ENCODE measurements at regions not wholly inside any gene's neighbourhood (a gene's known extent, or its start where the extent isn't known, plus 50 kb on each side); places are given as distances from the start of the nearest gene placed in this dataset.

- H3K27me3 ChIP-seq (ENCODE audit: control insufficient read depth, insufficient read depth, low read length) = no peaks in the 10 kb centered on the region
- no peak overlapping the region for H3K4me3 ChIP-seq (ENCODE audit: low read depth, low read length)
- H3K9ac ChIP-seq (ENCODE audit: low read depth, low read length) = no peak overlapping the region
- no peaks in the 10 kb centered on the region for H3K4me1 ChIP-seq (ENCODE audit: control insufficient read depth, insufficient read depth, low read length)
- no peaks in the 10 kb centered on the region for H3K36me3 ChIP-seq (ENCODE audit: control insufficient read depth, insufficient read depth, low read length)
- H3K27ac ChIP-seq (ENCODE audit: low read depth, low read length) = no peak overlapping the region
- H3K9me3 ChIP-seq (ENCODE audit: control insufficient read depth, insufficient read depth, low read length) = no peaks in the 10 kb centered on the region
Measured at GRCh38 chr5:93192087-93192486, 388.9 kb downstream of the NR2F1-AS1 start.

DNA sequence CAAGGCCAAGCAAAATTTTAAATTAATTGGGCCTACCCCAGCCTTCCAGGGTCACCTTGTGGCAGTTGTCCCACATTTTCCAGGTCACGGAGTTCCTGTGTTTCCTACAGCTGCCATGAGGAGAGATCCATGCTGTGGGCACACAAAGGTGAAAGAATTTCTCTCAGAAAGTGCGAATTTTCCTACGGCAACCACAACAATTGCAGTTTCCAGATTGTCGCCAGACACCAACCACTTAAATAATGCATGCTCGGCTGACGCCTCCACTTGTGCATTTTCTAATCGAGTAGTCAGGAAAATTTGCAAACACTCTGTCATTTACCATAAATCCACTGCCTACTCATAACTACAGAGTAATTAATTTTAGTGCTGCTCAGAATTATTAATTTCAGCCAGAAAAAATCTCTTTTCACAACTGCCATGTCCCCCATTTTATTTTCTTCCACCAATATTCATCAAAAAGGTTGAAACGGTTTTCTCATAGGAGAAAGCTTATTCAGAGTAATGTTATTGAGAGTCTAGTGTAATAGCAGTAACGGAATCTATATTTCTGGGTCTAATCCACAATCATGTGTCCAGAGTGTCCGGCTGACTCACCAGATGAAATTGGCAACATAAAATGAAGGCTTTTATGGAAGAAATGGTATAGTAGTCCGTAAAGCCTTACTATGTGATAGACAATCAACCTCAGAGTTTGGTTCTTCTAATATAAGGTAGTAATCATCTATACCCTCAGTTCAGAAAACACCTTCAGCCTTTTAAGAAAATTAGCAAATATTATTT is 389.8 kb downstream of the NR2F1-AS1 start:
- no peaks in the 10 kb centered on the region for H3K9me3 ChIP-seq (ENCODE audit: control insufficient read depth, insufficient read depth, low read length)
- H3K4me3 ChIP-seq (ENCODE audit: low read depth, low read length) = no peak overlapping the region
- H3K4me1 ChIP-seq (ENCODE audit: control insufficient read depth, insufficient read depth, low read length) = no peaks in the 10 kb centered on the region
- no peak overlapping the region for H3K9ac ChIP-seq (ENCODE audit: low read depth, low read length)
- no peaks in the 10 kb centered on the region for H3K36me3 ChIP-seq (ENCODE audit: control insufficient read depth, insufficient read depth, low read length)
- H3K27ac ChIP-seq (ENCODE audit: low read depth, low read length) = no peak overlapping the region
- H3K27me3 ChIP-seq (ENCODE audit: control insufficient read depth, insufficient read depth, low read length) = no peaks in the 10 kb centered on the region

- no peaks in the 10 kb centered on the region for H3K27me3 ChIP-seq (ENCODE audit: control insufficient read depth, insufficient read depth, low read length)
- H3K27ac ChIP-seq (ENCODE audit: low read depth, low read length) = no peak overlapping the region
- H3K4me3 ChIP-seq (ENCODE audit: low read depth, low read length) = no peak overlapping the region
- no peak overlapping the region for H3K9ac ChIP-seq (ENCODE audit: low read depth, low read length)
- no peaks in the 10 kb centered on the region for H3K4me1 ChIP-seq (ENCODE audit: control insufficient read depth, insufficient read depth, low read length)
- H3K36me3 ChIP-seq (ENCODE audit: control insufficient read depth, insufficient read depth, low read length) = no peaks in the 10 kb centered on the region
- no peaks in the 10 kb centered on the region for H3K9me3 ChIP-seq (ENCODE audit: control insufficient read depth, insufficient read depth, low read length)
Measured at GRCh38 chr5:93189707-93190120, 391.3 kb downstream of the NR2F1-AS1 start.

- Histone ChIP-seq H3K9ac (ENCODE audit: low read depth, low read length) (no peak overlapping the region), H3K36me3 (ENCODE audit: control insufficient read depth, insufficient read depth, low read length) (no peaks in the 10 kb centered on the region), H3K9me3 (ENCODE audit: control insufficient read depth, insufficient read depth, low read length) (no peaks in the 10 kb centered on the region), H3K27me3 (ENCODE audit: control insufficient read depth, insufficient read depth, low read length) (no peaks in the 10 kb centered on the region), H3K4me3 (ENCODE audit: low read depth, low read length) (no peak overlapping the region), H3K27ac (ENCODE audit: low read depth, low read length) (no peak overlapping the region), H3K4me1 (ENCODE audit: control insufficient read depth, insufficient read depth, low read length) (no peaks in the 10 kb centered on the region)
Measured at GRCh38 chr5:93188876-93189485, 392.0 kb downstream of the NR2F1-AS1 start.

DNA sequence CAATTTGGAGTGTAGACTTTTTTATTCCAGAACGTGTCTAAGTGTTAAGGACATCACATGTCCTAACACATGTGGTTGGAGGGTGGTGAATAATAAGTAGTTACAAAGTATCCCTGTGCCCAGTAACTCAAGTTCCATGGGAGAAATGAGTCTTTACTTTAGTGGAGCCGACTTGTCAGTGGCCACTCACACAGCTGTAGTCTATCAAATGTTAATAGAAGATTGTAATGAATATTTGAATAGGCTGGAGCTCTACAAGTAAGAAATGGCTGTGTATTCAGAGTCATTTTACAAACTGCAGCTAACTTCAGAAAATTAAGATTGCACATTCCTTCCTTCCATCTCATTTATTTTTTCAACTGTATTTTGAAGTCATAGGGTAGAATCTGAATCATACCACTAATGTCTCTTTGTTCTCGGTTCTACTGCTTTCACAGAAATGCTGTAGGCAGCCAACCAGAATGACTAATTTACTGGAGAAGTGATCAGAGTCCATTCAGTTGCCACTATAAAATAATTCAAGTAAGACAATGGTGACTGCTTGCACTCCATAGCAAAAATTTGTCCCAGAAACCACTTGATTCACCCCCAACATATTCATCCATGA is 394.8 kb downstream of the NR2F1-AS1 start:
- Histone ChIP-seq H3K27ac (ENCODE audit: low read depth, low read length) (no peak overlapping the region), H3K4me3 (ENCODE audit: low read depth, low read length) (no peak overlapping the region), H3K9me3 (ENCODE audit: control insufficient read depth, insufficient read depth, low read length) (no peaks in the 10 kb centered on the region), H3K4me1 (ENCODE audit: control insufficient read depth, insufficient read depth, low read length) (no peaks in the 10 kb centered on the region), H3K27me3 (ENCODE audit: control insufficient read depth, insufficient read depth, low read length) (no peaks in the 10 kb centered on the region), H3K36me3 (ENCODE audit: control insufficient read depth, insufficient read depth, low read length) (no peaks in the 10 kb centered on the region), H3K9ac (ENCODE audit: low read depth, low read length) (no peak overlapping the region)

DNA sequence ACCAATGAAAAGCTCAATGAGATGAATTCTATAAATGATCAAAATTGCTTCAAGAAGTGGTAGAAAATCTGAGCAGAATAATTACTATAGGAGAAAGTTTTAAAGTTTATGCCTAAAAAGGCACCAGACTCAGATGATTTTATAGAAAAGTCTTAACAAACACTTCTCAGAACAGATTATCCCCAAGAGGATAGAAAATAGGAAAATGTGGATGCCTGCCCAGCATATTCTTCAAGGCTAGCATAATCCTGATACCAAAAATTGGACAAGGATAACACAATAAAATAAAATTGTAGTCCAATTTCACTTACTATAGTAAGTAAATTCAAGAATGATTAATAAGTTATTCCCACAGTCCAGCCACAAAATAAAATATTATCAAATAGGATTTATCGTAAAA is 397.0 kb downstream of the NR2F1-AS1 start:
- Histone ChIP-seq H3K9me3 (ENCODE audit: control insufficient read depth, insufficient read depth, low read length) (no peaks in the 10 kb centered on the region), H3K9ac (ENCODE audit: low read depth, low read length) (no peak overlapping the region), H3K27ac (ENCODE audit: low read depth, low read length) (no peak overlapping the region), H3K36me3 (ENCODE audit: control insufficient read depth, insufficient read depth, low read length) (no peaks in the 10 kb centered on the region), H3K27me3 (ENCODE audit: control insufficient read depth, insufficient read depth, low read length) (no peaks in the 10 kb centered on the region), H3K4me1 (ENCODE audit: control insufficient read depth, insufficient read depth, low read length) (no peaks in the 10 kb centered on the region), H3K4me3 (ENCODE audit: low read depth, low read length) (no peak overlapping the region)

DNA sequence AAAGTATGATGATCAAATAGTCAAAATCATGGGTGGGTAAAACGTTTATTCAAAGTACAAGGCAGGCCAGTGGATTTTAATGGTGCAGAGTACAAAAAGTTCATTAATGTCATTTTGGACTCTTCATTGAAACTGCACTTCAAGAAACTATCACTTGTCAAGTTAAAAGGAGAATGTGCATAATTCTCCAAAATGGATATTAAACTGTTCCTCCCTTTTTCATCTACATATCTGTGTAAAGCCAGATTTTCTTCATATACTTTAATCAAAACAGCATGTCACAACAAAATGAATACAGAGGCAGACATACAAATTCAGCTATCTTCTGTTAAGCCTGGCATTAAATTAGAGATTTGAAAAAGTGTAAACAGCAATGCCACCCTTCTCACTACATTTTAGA is 401.6 kb downstream of the NR2F1-AS1 start:
- Histone ChIP-seq H3K9ac (ENCODE audit: low read depth, low read length) (no peak overlapping the region), H3K36me3 (ENCODE audit: control insufficient read depth, insufficient read depth, low read length) (no peaks in the 10 kb centered on the region), H3K4me3 (ENCODE audit: low read depth, low read length) (no peak overlapping the region), H3K9me3 (ENCODE audit: control insufficient read depth, insufficient read depth, low read length) (no peaks in the 10 kb centered on the region), H3K4me1 (ENCODE audit: control insufficient read depth, insufficient read depth, low read length) (no peaks in the 10 kb centered on the region), H3K27ac (ENCODE audit: low read depth, low read length) (no peak overlapping the region), H3K27me3 (ENCODE audit: control insufficient read depth, insufficient read depth, low read length) (no peaks in the 10 kb centered on the region)

DNA sequence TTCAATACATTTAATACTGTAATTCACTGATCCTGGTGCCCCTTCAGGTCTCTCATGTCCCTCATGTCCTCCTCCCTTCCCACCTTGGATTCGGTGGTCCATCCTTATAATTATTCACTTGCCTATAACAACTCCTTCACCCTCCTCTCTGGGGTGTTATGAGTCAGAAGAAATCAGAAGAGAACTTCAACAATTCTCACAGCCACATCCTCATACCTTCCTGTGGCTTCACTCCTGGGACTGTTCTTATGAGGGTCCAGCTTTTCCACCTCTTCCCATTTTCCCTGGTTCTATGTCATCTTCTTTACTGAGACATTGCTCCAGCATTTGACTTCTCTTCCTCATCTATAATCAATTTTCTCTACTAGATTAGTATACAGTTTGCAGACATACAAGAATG is 406.1 kb downstream of the NR2F1-AS1 start:
- Histone ChIP-seq H3K4me3 (ENCODE audit: low read depth, low read length) (no peak overlapping the region), H3K27me3 (ENCODE audit: control insufficient read depth, insufficient read depth, low read length) (no peaks in the 10 kb centered on the region), H3K4me1 (ENCODE audit: control insufficient read depth, insufficient read depth, low read length) (no peaks in the 10 kb centered on the region), H3K9ac (ENCODE audit: low read depth, low read length) (no peak overlapping the region), H3K27ac (ENCODE audit: low read depth, low read length) (no peak overlapping the region), H3K36me3 (ENCODE audit: control insufficient read depth, insufficient read depth, low read length) (no peaks in the 10 kb centered on the region), H3K9me3 (ENCODE audit: control insufficient read depth, insufficient read depth, low read length) (peaks cover 11% of the 10 kb centered on the region)

GRCh38 chr5:93165559-93165958 is 415.5 kb downstream of the NR2F1-AS1 start:
- no peaks in the 10 kb centered on the region for H3K4me1 ChIP-seq (ENCODE audit: control insufficient read depth, insufficient read depth, low read length)
- H3K9ac ChIP-seq (ENCODE audit: low read depth, low read length) = no peak overlapping the region
- H3K9me3 ChIP-seq (ENCODE audit: control insufficient read depth, insufficient read depth, low read length) = no peaks in the 10 kb centered on the region
- no peaks in the 10 kb centered on the region for H3K36me3 ChIP-seq (ENCODE audit: control insufficient read depth, insufficient read depth, low read length)
- H3K4me3 ChIP-seq (ENCODE audit: low read depth, low read length) = no peak overlapping the region
- no peak overlapping the region for H3K27ac ChIP-seq (ENCODE audit: low read depth, low read length)
- no peaks in the 10 kb centered on the region for H3K27me3 ChIP-seq (ENCODE audit: control insufficient read depth, insufficient read depth, low read length)

DNA sequence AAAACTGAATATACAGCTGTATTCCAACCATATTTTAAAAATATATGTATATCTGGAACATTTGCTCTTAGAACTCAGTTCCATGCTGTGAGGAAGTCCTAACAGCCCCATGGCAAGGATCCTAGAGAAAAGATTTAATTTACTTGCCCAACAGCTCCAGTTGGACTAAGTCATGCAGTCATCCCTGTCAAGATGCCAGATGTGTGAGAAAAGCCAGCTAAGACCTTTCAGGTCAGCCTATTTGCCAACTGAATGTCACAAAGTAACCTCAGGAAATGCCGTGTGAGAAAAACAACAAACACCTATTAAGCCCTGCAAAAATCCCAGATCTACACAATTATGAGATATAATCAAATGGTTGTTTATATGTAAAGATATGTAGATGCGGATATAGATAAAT is 416.3 kb downstream of the NR2F1-AS1 start:
- no peak overlapping the region for H3K4me3 ChIP-seq (ENCODE audit: low read depth, low read length)
- no peaks in the 10 kb centered on the region for H3K4me1 ChIP-seq (ENCODE audit: control insufficient read depth, insufficient read depth, low read length)
- H3K27ac ChIP-seq (ENCODE audit: low read depth, low read length) = no peak overlapping the region
- H3K9ac ChIP-seq (ENCODE audit: low read depth, low read length) = no peak overlapping the region
- no peaks in the 10 kb centered on the region for H3K9me3 ChIP-seq (ENCODE audit: control insufficient read depth, insufficient read depth, low read length)
- H3K27me3 ChIP-seq (ENCODE audit: control insufficient read depth, insufficient read depth, low read length) = no peaks in the 10 kb centered on the region
- H3K36me3 ChIP-seq (ENCODE audit: control insufficient read depth, insufficient read depth, low read length) = no peaks in the 10 kb centered on the region

DNA sequence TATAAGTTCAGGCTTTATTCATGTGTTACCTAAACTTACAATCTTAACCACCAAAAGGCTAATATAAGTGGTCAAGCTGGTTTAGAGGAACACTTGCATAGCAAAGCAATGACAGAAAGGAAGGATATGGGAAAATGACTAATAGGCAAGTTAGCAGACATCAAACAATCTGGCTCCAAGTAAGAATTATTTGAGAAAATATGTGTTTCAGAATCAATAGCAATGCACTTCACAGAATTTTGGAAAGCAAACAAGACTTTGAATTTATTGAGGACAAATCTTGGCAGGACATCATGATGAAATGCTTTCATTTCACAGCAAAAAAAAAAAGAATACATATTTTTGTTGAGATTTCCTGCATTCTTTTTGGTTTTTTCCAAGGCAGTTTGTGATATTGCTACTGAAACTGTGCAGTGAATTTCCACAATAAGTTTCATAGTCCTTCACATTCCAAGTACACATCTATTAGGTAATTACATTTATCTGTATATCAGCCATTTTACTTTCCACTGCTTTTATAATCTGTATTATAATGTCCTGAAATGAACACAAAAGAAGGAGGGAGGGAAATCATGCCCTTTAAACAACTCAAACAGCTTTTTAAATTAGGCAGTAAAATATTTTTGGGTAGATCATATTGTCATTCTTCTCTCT is 417.9 kb downstream of the NR2F1-AS1 start:
- Histone ChIP-seq H3K9ac (ENCODE audit: low read depth, low read length) (no peak overlapping the region), H3K36me3 (ENCODE audit: control insufficient read depth, insufficient read depth, low read length) (no peaks in the 10 kb centered on the region), H3K4me3 (ENCODE audit: low read depth, low read length) (no peak overlapping the region), H3K27me3 (ENCODE audit: control insufficient read depth, insufficient read depth, low read length) (no peaks in the 10 kb centered on the region), H3K9me3 (ENCODE audit: control insufficient read depth, insufficient read depth, low read length) (no peaks in the 10 kb centered on the region), H3K27ac (ENCODE audit: low read depth, low read length) (no peak overlapping the region), H3K4me1 (ENCODE audit: control insufficient read depth, insufficient read depth, low read length) (no peaks in the 10 kb centered on the region)

All from HUES48 (cell line).